GM20431 (cell line): ENCODE measurements at regions not wholly inside any gene's neighbourhood (a gene's known extent, or its start where the extent isn't known, plus 50 kb on each side); places are given as distances from the start of the nearest gene placed in this dataset.
"Not testable (repeated sequence)": the region's sequence is repeated elsewhere in the genome, so short reads cannot be mapped to it uniquely, and the experiment has no call there.

ENCODE experiments used
- in situ Hi-C: fragments of 300-500 bp; cut with MseI, MboI; formaldehyde crosslinking; loops from one replicate; pipeline ENCODE4 v1.15.0; 2020; ENCODE audit warnings: low sequenced_read_pairs; ENCODE audit not compliant: unreplicated experiment

DNA sequence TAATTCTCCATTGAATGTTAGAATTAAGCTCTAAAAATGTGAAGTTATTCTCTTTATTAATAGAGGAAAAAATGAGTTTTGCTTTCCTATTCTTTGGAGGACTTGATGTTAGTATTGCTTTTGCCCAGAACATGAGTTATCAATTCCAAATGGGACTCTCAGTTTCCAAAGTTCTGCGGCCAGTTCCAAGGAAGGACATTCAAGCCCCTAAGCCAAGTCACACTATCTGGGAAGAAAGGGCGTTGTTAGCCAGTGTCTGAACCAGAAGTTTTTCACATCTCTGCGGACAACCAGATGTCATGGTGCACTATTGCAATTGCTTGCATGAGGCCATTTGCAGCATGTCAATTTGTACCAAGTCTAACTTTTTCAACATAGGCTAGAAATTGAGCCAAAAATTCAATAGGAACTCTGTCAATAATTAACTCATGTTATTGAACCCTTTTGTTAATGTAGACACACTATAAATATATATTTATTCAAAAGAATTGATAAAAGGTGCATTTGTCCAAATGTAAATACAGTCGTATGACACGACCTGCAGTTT is 183.3 kb upstream of the PIK3R1 start:
- in situ Hi-C loops, result no loop called here

DNA sequence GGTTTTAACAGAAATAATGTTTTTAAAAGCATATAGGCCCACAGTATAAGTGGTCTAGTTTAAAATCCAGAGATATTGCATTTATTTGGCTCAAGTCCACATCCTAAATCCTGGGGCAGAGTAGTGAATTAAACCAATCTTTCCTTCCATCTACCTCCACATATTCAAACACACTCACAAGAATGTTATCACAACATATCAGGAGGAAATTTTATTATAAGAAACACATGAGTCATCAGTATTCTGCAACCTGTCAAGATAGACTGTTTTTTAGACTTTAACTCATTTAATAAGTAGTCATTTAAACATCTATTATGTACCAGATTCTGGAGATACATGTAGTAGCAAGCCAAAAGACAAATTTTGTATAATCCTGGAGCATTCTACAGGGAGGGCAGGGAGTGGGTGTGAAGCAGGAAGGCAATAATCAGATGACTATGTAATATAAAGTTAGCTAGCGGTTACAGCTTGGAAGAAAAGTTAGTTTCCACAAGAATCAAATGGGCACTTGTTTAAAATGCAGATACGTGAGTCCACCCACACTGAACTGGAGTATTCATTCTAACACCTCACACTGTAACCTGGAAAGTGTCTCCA is 187.3 kb upstream of the PIK3R1 start:
- in situ Hi-C loops, result no loop called here

DNA sequence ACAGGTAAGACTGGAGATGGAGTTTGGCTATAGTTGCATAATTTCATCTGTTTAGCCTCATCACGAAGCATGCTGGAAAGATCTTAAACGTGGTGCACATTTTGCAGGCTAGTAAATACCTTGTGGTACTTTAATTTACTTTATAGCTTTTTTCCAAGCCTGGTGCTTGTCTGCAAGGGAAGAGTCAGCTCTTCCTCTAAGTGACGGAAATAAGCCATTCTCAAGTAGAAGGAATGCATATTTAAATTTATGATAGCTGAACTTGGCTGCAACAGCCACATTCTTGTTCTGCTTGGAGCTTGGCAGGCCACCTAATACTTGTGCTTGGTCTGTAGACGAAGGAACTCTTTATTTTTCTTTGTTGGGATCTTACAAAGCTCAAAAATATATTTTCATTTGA is 188.0 kb upstream of the PIK3R1 start:
- in situ Hi-C loops, result no loop called here

DNA sequence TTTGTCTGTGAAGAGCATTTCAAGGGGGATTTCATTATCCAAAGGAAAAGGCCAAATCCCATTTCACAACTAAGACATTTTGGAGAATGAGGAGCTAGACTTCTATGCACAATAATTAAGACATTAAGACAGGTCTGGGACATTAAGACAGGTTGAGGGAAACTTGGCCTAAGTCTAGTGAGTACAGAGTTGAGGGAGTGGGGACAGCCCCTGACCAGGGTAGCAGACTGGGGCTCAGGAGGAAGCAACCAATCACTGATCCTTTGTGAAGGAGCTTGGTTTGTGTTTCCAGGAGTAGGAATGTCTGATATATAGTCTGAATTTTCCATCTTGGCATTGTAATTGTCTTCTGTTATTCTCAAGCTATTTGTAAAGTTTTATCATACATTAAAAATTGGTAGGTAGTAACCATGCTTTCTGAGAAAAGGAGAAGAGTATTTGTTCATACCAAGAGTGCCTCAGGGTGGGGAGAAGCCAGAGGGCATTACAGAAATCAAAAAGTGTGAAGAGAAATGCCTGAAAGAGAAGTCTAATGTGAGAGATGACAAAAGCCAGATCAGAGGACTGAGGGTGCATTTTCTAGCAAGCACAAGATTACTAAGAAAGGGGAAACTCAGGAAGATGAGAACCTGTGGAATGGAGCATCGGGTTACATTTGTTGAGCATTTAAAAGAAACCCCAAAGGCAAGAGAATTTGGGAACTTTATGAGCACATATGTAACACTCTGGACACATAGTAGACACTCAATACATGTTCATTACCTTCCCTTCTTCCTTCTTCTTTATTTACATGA is 189.3 kb upstream of the PIK3R1 start:
- in situ Hi-C loops, result no loop called here

DNA sequence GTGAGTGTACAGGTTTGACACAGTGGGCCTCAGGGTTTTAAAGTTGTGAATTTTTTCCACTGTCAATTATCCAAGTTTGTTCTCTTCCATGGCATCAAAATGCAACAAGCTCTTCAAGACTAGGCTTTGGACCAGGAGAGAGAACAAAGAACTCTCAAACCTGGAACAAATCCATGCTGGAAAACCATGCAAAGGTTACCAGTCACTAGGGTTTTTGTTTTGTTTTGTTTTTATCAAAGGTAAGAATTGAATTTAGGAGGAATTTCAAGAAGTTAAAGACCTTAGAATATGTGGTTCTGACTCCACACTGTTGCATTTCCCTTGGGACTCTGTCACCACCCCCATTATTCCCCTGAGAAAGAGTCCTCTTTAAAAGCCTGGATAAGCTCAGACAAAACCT is 191.1 kb upstream of the PIK3R1 start:
- in situ Hi-C loops, result no loop called here

DNA sequence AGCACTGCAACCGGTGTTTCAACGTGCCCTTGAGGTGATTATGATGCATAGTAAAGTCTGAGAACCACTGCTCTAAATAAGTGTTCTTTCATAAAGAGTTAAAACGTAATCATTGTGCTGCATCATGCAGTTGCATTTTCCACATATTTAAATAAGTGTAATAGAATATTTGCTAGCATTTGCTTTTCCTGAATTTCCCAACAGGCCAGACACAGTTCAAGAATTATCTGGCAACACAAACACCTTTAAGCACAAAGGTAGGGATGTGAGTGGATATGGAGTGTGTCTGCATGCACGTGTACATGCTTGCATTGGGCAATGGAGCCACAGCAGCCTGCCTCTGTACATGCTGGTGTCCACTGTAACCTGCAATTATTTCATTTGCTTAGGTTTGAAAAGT is 193.6 kb upstream of the PIK3R1 start:
- in situ Hi-C loops, result no loop called here

DNA sequence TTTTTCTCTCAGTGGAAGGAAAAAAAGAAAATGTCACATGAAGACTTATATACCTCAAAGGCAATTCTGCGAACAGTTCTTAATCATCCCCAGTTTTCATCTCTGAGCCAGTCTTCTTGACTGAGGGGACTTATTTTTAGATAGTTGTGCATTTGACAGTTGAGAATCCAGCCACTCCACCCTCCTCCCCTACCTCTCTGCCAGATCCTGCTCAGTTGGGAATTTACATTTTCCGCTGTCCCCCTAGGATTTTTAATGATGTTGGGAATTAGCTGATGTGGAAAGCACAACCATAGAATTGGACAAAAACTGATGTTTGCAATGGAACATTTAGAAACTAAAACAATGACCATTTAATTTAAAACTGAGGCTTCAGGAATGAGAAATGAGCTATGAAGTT is 194.3 kb upstream of the PIK3R1 start:
- in situ Hi-C loops, result no loop called here

DNA sequence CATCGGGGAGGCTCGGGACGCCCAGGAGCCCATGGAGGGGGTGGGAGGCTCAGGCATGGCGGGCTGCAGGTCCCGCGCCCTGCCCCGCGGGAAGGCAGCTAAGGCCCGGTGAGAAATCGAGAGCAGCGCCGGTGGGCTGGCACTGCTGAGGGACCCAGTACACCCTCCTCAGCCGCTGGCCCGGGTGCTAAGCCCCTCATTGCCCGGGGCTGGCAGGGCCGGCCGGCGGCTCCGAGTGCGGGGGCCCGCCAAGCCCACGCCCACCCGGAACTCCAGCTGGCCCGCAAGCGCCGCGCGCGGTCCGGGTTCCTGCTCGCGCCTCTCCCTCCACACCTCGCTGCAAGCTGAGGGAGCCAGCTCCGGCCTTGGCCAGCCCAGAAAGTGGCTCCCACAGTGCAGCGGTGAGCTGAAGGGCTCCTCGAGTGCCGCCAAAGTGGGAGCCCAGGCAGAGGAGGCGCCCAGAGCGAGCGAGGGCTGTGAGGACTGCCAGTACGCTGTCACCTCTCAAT is 195.0 kb upstream of the PIK3R1 start:
- in situ Hi-C loops, result not testable (repeated sequence)

DNA sequence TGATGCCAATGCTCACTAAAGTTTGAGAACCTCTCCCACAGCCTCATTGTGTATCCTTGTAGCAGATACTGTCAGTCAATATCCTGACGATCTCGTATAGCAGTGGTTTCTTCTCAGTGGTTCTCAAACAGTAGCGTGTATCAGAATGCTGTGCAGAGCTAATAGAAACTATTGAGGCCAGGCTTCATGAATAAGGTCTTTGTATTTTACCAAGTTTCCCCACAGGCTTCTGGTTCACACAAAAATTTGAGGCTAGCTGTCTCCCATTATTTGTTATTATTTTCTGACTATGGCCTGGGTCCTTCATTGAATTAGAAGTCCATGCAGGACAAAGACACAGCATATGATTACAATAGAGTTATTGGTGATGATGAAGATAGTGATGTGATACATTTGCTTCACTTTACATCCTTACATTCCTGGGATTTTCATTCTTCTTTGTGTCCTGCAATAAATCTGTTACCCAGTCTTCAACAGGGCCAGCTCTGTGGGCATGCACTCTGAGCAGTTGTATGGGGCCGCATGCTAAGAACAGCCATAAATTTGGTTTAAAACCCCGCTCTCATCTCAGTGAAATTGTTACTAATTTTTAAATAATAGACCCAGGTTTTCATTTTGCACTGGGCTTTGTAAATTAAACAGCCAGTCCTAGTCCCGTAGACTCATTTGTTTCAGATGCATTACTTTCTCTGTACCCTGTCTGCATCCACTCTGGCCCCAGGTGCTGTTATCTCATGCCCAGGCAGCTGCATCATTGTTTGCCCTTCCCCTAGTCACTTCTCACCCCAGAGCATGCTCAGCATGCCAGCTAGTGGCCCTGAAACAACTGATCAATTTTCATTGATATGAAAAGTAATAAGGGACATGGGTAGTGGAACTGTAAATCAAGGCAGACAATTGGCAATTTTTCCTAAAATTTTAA is 199.9 kb upstream of the PIK3R1 start:
- in situ Hi-C loops, result no loop called here

DNA sequence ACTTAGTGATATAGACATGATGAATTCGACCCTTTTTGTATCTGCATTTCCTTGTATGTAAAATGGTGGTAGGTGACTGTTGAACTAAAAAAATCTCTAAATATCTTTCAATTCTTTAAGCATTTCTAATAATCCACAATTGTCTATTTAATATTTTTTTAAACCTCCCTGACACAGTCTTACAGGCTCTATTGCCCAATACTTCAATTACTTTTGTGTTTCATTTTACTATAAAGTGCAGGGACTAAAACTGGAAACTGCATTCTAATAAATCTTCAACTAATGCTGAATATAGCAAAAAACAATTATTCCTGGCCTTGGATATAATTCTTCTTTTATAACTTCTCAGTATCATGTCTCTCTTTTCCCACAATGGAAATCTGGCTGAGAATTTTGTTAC is 202.7 kb upstream of the PIK3R1 start:
- in situ Hi-C loops, result no loop called here

DNA sequence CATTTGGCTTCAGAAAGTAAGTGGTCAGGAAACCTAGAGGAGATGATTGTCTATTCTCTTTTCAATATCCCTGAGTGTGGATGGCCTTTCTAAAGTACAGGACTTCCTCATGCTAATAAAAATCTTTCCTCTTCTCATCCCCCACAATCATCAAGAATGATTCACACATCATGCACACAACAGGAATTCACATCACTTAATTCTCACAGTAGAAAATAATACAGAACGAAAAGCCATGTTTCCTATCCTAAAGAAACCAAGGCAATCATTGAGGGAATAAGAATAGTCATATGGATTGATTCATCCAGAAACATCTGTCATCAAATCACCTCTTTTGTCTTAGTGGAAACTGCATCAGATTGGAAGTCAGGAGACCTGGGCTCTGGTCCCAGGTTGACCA is 203.1 kb upstream of the PIK3R1 start:
- in situ Hi-C loops, result no loop called here

DNA sequence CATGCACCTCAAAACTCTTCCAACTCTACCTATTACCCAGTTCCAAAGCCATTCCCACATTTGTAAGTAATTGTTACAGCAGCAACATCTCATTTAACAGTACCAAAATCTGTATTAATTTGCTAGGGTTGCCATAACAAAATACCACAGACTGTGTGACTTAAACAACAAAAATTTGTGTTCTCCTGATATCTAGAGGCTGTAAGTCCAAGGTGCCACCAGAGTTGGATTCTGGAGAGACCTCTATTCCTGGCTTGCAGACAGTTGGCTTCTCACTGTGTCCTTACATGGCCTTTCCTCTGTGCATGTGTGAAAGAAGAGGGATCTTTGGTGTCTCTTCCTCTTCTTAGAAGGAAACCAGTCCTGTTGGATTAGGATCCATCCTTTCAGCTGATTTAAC is 203.8 kb upstream of the PIK3R1 start:
- in situ Hi-C loops, result no loop called here

DNA sequence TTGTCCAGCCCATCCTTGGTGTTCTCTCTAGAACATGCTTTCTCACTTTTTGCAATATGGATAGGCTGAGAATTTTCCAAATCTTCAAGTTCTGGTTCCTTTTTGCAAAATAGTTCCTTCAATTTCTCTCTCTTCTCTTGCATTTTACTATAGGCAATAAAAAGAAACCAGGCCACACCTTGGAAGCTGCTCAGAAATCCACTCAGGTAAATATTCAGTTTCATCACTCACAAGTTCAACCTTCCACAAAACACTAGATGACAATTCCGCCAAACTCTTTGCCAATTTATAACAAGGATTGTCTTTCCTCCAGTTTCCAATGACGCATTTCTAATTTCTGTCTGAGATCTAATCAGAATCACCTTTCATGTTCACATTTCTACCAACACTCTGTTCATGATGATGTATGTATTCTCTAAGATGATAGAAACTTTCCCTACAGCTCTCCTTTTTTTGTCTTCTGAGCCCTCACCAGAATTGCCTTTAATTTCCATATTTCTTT is 204.2 kb upstream of the PIK3R1 start:
- in situ Hi-C loops, result no loop called here

DNA sequence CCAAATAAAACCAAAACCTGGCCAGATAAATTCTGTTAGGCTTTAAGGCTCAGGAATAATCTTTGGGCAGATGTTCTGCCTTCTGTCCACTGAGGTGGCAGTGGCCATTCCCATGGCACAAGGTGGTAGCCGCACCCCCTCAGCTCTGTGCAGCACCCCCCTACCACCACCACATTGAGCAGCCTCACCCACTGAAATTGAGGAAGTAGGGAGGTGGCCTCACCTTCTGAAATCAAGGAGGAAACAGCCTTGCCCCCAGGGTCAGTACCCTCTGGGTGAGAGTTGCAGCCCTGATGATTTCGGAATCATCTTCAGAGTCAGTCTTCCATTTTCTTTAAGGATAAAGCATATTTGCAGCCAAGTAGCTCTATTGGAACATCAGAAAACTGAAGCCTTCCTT is 204.8 kb upstream of the PIK3R1 start:
- in situ Hi-C loops, result no loop called here

DNA sequence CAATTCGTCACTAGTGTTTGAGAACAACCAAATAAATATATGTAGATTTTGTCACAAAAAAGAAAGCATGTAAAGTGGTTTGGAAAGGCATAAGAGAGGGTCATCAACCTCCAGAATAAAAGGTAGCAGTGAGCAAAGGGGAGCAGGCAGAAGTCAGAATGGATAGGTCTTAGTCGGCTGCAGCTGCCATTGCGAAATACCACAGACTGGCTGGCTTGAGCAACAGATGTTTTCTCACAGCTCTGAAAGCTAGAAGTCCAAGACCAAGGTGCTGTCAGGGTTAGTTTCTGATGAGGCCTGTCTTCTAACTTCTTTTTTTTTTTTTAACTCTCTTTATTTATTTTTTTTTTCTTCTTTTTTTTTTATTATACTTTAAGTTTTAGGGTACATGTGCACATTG is 208.1 kb upstream of the PIK3R1 start:
- in situ Hi-C loops, result no loop called here

DNA sequence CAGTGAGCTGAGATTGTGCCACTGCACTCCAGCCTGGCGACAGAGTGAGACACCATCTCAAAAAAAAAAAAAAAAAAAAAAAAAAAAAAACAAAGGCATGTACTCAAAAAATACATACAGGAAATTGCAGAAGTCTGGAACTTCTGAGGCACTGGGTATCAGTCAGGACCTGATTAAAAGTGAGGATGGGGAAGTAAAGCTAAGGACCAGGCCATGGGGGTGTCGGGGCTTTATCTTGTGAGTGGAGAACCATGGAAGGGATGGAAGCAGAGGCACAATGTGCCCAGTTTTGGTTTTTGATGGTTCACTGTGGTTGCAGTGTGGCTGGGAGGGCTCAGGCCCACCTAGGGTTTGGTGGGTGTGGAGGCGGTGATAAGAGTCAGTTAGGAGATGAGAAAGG is 212.7 kb upstream of the PIK3R1 start:
- in situ Hi-C loops, result no loop called here

DNA sequence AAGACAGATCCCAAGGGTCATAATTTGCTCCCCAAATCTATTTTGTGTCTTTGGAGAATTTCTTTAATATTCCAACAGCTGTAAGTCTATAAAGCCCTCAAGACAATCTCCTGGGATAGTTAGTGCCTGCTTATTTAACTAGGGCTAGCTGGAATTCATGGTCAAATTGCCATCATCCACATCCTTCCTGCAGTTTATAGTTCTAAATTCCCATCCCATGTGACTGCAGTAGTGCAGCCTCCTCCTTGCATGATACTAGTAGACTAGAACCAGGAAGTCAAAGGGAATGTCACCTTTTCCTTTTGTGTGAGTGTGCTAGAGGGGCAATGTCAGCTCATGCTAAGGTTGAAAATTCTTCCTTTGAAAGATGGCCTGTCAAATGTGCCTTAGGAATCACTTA is 214.8 kb upstream of the PIK3R1 start:
- in situ Hi-C loops, result no loop called here

DNA sequence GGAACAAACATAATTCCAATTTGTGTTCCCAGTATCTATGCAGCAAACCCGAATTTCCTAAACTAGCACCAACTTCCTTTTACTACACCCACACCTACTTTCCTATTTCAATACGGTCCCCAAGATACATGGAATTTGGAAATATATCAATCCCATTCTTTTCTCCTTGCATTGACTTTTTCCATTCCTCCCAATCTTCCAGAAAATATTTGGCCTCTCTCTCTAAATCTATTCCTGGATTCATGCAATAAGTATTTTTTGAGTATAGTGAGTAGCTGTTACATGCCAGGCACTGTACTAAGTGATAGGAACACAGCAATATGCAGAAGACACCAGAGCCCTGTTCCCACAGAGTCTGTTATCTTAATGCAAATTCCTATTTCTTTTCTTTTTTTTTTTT is 216.2 kb upstream of the PIK3R1 start:
- in situ Hi-C loops, result no loop called here

DNA sequence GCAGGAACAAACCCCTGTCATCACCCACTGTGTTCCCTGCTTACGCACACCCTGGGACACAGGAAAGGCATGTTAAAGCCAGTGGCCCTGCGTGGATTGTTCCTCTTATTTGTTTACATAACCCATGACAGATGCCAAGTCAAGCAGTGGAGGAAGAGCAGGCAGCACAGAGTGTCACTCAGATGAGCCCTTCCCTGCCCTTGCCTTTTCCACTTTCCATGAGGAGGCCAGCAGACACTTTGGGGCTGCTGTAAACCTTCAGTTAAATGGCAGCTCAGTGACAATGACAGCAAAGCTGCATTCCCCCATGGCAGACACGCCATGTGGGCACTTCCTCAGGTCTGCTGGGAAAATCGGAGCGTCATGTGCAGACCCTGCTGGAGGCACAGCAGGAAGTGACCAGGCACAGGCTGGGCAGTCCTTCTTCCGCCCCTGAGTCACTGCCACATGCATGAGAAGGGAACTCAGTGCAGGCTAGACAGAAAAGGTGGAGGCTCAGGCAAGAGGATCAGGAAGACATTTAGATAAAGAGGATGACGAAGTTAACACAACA is 216.8 kb upstream of the PIK3R1 start:
- in situ Hi-C loops, result no loop called here

DNA sequence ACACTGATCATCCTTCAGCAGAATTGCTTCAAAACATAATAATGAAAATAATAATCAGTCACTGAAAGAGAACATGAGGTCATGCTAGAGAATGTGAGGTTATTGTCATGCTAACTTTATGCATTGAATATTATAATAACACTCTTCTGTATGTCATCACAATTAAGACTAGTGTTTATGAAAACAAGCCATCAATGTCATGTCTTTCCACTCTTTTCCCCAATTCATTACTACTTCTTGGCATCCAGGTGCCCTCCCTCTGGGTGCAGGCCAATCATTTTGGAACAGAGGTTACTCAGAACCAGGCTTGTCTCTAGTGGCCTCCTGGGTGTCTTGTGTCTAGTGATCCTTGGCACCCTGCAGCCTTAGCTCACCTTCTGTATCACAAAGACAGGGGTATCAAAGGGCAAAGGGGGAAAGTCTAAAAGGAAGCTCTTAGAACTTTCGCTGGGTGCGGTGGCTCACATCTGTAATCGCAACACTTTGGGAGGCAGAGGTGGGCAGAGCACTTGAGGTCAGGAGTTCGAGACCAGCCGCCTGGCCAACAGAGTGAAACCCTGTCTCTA is 217.6 kb upstream of the PIK3R1 start:
- in situ Hi-C loops, result no loop called here
